ENCODE measurements at regions not wholly inside any gene's neighbourhood (a gene's known extent, or its start where the extent isn't known, plus 50 kb on each side); places are given as distances from the start of the nearest gene placed in this dataset.
"Not testable (repeated sequence)": the region's sequence is repeated elsewhere in the genome, so short reads cannot be mapped to it uniquely, and the experiment has no call there.

- no peak for DNase-seq (ENCODE audit: extremely low read depth in 1 of 2, low read depth in 1 of 2)
These were observed 393.9 kb downstream of the RPS24 start for GRCh38 chr10:78427497-78428031.

DNA sequence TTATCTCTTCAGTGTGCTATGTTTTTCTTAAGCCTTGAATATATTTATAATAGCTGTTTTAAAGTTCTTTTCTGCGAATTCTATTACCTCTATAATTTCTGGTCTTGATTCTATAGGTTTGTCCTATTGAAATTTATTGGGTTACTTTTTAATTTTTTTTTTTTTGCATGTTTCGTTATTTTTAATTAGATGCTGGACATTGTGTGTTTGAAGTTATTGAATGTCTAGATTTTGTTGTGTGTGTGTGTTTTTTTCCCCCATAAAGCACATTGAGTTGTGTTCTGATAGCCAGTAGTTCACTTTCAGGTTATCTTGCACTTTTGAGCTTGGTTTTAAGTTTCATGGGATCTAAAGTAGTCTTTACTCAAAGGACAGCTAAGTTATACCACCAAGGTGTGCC is 394.9 kb downstream of the RPS24 start:
- no peak for DNase-seq (ENCODE audit: extremely low read depth in 1 of 2, low read depth in 1 of 2)

- DNase-seq (ENCODE audit: extremely low read depth in 1 of 2, low read depth in 1 of 2), result no peak
These were observed 396.3 kb downstream of the RPS24 start for GRCh38 chr10:78429984-78430383.

DNA sequence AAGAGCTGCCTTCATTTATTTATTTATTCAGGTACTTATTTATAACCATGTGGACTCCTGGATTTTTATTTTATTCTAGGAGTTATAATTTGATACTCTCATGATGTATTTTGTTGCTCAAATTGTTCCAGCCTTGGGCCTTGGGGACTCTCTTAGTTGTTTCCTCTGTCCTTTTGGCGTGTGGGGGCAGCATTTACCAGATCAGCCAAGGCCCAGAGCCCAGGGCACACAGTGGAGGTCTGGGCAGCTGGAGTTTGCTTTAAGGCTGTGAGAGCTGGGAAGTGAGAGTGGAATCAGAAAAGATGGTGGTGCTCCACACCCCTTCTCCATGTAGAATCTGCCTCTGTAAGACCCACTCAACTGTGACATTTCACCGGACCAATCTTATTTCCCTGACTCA is 398.9 kb downstream of the RPS24 start:
- no peak for DNase-seq (ENCODE audit: extremely low read depth in 1 of 2, low read depth in 1 of 2)

DNA sequence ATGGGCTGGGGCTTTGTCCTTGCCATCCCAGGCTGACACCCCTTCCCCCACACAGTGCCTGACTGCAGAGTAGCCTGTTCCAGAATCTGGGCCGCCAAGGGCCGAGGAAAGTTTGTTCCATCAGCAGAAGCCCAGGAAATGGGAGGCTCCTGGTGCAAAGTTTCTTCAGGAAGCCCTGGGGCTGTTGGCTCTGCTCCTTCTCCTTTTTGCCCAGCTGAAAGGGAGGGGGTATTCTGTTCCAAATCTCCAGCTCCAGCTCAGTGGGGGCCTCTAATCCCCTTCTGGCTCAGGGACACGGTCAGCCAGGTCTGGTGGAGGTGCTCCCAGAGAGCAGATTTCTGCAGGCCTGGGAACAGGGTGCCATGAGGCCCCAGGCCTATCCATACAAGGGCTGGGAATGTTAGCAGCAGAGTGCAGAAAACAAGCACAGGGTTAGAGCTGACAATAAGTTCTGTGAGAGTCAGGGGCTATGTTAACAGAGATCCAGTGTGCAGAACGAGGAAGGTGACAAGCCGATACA is 399.5 kb downstream of the RPS24 start:
- DNase-seq (ENCODE audit: extremely low read depth in 1 of 2, low read depth in 1 of 2), result no peak

DNA sequence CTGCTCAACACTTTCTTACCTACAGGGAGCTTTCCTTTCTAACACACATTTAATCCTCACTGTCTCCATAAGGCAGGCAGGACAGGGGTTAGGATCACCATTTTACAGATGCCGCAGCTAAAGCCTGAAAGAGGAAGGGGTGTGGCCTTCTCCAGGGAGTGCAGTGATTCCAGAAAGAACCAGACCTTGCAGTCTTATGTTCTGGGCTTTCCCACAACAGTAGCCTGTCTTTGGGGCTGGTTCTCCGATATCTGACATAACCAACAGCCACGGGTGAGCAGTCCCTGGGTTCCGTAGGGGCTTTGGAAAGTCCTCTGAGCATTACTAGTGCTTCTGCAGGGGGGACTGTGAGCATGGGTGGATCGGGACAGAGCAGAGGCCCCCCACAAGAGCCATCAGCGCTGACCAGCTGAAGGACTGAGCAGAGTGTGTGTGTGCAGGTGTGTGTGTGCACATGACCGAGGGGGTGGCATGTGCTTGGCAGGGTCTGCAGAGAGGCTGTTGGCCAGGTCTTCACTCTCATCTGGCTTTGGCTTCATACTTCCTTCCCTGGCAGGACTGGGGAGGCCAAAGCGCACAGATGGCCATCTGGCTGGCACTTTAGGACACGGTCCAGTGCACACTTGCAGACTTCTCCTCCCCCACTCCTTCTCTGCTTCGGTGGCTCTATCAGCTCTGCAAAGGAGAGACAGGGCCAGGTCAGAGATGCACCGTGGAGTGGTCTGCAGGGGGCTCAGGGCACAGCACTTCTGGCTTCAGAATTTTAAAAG is 400.3 kb downstream of the RPS24 start:
- no peak for DNase-seq (ENCODE audit: extremely low read depth in 1 of 2, low read depth in 1 of 2)

GRCh38 chr10:78434886-78435285 is 401.2 kb downstream of the RPS24 start:
- no peak for DNase-seq (ENCODE audit: extremely low read depth in 1 of 2, low read depth in 1 of 2)

DNA sequence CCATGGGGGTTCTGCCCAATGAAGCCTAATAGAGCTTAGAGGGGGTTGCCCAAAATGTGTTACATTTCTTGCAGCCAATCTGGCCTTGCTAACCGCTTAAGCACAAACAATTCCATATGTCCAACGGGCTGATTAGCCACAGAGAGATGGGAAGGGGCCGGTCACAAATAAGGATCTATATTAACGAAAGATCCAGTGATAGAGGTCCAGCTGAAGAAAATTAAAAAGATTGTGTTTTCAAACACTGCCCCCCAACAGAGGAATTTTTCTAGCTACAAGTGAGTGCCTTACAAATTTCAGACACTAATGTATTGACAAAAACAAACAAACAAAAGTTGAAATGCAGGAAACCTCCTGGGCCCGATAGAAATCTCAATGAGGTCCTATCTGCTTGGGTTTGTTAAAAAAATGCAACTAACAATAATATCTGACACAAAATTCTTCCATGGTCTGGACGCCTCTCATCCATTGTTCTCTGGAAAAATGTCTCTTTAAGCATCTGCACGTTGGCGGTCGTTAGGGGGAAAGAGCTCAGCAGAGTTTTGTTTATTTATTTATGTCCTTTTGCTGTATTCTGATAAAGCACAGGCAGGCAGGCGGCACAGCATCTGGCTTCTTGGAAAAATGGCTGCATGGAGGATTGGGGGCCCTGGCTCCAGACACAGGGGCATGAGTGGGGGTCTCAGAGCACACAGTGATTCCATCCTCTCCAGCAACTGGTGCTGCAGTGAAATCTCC is 402.0 kb downstream of the RPS24 start:
- no peak for DNase-seq (ENCODE audit: extremely low read depth in 1 of 2, low read depth in 1 of 2)

GRCh38 chr10:78436222-78436573 is 402.5 kb downstream of the RPS24 start:
- no peak for DNase-seq (ENCODE audit: extremely low read depth in 1 of 2, low read depth in 1 of 2)

GRCh38 chr10:78436706-78437406 is 403.2 kb downstream of the RPS24 start:
- no peak for DNase-seq (ENCODE audit: extremely low read depth in 1 of 2, low read depth in 1 of 2)

DNA sequence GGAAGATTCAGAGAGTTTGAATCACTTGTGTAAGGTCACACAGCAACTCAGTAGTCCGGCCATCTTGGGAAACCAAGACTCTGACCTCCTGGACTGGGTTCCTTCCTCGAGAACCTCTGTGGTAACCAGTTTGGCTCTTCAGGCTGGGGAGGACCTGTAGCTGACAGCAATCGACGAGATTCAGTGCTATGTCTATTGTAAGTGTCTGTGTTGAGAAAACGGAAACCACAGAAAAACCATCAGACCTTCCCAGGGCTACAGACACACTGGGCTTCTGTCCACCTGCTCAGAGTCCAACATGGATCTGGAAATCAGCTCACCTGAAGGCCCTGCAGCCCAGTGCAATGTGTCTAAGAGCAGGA is 403.7 kb downstream of the RPS24 start:
- DNase-seq (ENCODE audit: extremely low read depth in 1 of 2, low read depth in 1 of 2), result no peak

- DNase-seq (ENCODE audit: extremely low read depth in 1 of 2, low read depth in 1 of 2), result no peak
These were observed 404.6 kb downstream of the RPS24 start for GRCh38 chr10:78437998-78438906.

- no peak for DNase-seq (ENCODE audit: extremely low read depth in 1 of 2, low read depth in 1 of 2)
These were observed 405.5 kb downstream of the RPS24 start for GRCh38 chr10:78438907-78439809.

GRCh38 chr10:78441010-78441409 is 407.3 kb downstream of the RPS24 start:
- DNase-seq (ENCODE audit: extremely low read depth in 1 of 2, low read depth in 1 of 2), result no peak

DNA sequence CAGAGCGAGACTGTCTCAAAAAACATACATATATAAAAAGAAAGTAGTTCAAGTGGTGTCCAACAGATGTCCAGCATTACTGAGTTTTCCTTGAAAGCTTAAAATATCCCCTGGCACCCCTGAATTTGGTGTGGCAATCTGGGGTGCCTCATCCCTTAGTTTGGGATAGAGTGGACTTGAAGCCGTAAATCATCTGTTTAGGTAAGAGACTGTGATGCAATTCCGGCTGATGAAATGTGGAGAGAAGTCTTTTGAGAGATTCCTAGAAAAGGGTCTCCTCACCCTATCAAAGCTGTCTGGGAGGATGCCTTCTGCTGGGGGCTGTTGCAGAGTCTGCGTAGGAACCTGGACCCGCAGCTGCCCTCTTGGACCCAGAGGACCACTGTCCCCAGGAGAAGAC is 408.0 kb downstream of the RPS24 start:
- no peak for DNase-seq (ENCODE audit: extremely low read depth in 1 of 2, low read depth in 1 of 2)

- no peak for DNase-seq (ENCODE audit: extremely low read depth in 1 of 2, low read depth in 1 of 2)
These were observed 409.3 kb downstream of the RPS24 start for GRCh38 chr10:78442836-78443550.

DNA sequence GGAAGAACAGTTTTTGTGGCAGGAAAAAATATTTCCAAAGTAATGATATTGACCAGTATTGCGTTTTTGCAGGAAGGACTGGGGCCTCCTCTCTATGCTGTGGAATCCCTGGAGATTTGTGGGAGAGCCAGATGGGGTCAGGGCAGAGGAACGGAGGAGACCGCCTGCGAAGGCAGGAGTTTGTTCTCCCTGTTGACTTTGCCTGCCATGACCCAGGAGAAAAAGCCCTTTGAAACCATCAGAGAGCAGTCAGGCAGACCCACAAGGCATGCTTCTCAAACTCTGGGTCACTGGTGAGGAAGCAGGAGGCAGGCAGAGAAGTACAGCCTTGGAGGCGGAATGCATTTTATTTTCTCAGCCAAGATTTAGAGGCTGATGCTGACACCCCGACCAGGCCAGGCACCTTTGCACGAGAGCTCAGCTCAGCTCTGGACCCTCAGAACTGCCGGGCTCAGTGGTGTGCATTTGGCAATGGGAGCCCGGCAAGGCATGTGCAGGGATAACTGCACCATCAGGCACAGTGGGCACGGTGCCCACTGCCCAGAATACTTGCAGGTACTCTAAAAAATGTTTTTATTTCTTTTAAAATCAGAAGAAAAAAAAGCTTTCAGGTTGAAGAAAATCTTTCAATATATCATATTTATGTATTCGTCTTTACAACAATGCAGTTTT is 410.4 kb downstream of the RPS24 start:
- no peak for DNase-seq (ENCODE audit: extremely low read depth in 1 of 2, low read depth in 1 of 2)

DNA sequence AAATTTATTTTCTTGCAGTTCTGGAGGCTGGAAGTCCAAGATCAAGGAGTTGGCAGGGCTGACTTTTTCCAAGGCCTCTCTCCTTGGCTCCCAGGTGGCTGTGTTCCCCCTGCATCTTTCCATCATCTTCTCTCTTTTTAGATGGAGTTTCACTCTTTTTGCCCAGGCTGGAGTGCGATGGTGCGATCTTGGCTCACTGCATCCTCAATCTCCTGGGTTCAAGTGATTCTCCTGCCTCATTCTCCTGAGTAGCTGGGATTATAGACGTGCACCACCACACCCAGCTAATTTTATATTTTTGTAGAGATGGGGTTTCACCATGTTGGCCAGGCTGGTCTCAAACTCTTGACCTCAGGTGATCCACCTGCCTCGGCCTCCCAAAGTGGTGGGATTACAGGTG is 411.1 kb downstream of the RPS24 start:
- not testable (repeated sequence) for DNase-seq (ENCODE audit: extremely low read depth in 1 of 2, low read depth in 1 of 2)

Data from stimulated activated CD8-positive, alpha-beta memory T cell treated with anti-CD3 and anti-CD28 coated beads, Interleukin-7, amount 100 ng/mL, for 48 hours (primary cell).